C4-2B (cell line): ENCODE measurements at regions not wholly inside any gene's neighbourhood (a gene's known extent, or its start where the extent isn't known, plus 50 kb on each side); places are given as distances from the start of the nearest gene placed in this dataset.

Experiments used
- ZFX ChIP-seq: fragments of 450-650 bp; IDR thresholded peaks from 2 replicates; pipeline ENCODE4 v1.6.1; 2017
- TF ChIP-seq, protein P1 (sequence below): fragments of 450-650 bp; conservative IDR thresholded peaks from 2 replicates; pipeline ENCODE4 v1.5.1; 2017; ENCODE audit warnings: mild to moderate bottlenecking

DNA sequence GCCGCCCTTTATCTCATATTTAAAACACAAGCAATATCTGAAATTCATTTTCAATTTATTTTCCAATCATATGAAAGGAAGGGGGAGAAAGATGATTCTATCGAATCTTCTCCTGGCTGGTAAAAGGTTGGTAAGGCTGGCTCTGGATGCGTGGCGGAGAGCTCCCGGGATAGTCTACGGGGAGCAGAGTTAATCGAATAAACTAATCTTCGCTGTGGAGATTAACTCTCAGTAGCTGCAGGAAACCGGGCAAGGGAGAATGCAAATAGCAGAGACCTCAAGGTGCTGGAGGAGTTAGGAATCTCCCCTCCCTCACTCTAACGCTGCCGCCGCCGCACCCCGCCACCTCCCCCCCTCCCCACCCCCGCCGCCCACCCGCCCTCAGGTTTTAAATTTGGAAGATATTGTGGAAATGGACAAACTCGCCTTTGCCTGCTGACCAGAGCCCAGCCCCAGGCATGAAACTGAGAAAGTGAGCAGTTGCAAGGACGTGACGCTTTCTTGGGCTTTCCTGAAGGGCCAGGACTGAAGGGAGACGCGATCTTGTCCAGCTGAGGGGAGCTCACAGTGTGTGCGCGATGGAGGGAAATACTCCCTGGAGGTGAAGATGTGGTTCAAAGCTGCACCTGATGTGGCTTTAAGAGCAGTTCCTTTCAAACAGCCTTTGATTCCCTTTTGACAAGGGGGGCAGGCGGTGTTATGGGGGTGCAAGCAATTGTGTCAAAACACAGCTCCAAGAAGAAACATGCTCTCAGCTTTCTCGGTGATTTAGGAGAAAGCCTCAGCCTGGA, 308.2 kb upstream of the IRX3 start:
- TF ChIP-seq, protein P1, sequence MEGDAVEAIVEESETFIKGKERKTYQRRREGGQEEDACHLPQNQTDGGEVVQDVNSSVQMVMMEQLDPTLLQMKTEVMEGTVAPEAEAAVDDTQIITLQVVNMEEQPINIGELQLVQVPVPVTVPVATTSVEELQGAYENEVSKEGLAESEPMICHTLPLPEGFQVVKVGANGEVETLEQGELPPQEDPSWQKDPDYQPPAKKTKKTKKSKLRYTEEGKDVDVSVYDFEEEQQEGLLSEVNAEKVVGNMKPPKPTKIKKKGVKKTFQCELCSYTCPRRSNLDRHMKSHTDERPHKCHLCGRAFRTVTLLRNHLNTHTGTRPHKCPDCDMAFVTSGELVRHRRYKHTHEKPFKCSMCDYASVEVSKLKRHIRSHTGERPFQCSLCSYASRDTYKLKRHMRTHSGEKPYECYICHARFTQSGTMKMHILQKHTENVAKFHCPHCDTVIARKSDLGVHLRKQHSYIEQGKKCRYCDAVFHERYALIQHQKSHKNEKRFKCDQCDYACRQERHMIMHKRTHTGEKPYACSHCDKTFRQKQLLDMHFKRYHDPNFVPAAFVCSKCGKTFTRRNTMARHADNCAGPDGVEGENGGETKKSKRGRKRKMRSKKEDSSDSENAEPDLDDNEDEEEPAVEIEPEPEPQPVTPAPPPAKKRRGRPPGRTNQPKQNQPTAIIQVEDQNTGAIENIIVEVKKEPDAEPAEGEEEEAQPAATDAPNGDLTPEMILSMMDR: no peak
- TF ChIP-seq ZFX: no peak
